GM13977 (cell line): ENCODE measurements at regions not wholly inside any gene's neighbourhood (a gene's known extent, or its start where the extent isn't known, plus 50 kb on each side); places are given as distances from the start of the nearest gene placed in this dataset.

Experiments used
- DNase-seq: peaks from one replicate; pipeline ENCODE4 v3.0.0; 2012; ENCODE audit warnings: low spot score
- CTCF ChIP-seq: IDR thresholded peaks from 2 replicates; pipeline ENCODE4 v1.5.1; 2012; ENCODE audit warnings: mild to moderate bottlenecking, control low read depth; ENCODE audit not compliant: insufficient read depth; ENCODE audit errors: extremely low read depth, missing control alignments
- in situ Hi-C: fragments of 300-500 bp; cut with MboI; formaldehyde crosslinking; loops from one replicate; pipeline ENCODE4 v1.12.0; 2022; ENCODE audit warnings: low sequenced_read_pairs, low pct_unique_long_range_greater_than_20kb, mixed read lengths, inconsistent platforms; ENCODE audit not compliant: unreplicated experiment

GRCh38 chr7:128188396-128189230 lies 52.5 kb upstream of the LEP start:
- TF ChIP-seq CTCF: no peak
- in situ Hi-C loops: no loop called here
- DNase-seq: no peak

DNA sequence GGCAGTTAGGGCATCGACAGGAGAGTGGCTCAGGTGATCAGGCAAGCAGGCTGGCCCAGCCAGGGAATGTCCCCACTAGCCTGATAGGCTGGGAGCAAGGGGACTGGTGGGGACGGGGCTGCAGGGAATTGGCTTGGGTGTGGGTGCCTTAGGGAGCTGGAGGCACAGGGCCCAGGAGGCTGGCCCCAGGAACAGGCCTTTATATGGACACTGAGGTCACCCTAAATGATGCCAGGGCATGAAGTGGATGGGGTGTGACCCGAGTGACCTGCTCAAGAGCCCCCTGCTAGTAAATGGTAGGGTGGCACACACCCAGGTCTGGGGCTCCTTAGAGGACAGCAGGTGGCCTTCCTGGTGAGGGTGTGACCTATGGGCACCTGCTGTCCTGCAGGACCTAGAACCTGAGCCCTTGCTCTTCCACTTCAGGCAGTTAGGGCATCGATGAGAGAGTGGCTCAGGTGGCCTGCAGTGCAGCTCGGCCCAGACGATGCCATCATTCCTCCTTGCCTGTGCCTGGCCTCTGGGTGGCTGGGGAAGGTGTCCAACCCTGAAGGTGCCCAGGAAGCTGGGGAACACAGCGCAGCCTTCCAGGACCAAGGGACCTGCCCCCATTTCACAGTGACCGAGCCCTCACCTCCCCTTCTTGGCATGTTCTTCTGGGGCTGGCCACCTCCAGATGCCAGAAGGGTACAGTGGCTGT lies 51.7 kb upstream of the LEP start:
- TF ChIP-seq CTCF: no peak
- no peak for DNase-seq
- in situ Hi-C loops: no loop called here

DNA sequence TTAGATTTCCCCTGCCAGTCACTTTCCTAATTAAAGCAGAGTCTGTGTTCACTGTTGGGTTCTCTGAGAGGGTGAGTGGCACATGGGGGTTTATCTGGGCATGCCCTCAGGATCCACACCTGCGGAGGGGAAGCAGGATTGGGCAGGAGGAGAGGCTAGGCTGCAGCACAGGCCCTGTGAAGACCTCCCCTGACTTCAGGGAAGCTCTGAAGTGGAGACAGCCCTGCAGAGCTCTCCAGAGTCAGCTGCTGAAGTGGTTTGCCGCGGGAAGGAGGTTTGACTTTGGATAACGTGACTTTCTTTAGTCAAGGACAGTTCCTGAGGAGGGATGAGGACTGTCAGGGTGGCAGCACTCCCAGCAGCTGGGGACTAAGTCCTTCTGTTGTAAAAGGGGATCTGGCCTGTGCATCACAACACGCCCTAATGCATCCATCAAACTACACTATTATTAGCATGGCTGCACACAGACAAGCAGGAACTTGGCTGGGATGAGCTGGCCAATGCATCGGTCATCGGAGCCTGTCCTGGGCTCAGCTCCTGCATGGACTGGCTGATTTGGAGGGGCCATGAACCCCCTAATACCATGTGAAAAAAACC lies 50.9 kb upstream of the LEP start:
- TF ChIP-seq CTCF: no peak
- in situ Hi-C loops: no loop called here

DNA sequence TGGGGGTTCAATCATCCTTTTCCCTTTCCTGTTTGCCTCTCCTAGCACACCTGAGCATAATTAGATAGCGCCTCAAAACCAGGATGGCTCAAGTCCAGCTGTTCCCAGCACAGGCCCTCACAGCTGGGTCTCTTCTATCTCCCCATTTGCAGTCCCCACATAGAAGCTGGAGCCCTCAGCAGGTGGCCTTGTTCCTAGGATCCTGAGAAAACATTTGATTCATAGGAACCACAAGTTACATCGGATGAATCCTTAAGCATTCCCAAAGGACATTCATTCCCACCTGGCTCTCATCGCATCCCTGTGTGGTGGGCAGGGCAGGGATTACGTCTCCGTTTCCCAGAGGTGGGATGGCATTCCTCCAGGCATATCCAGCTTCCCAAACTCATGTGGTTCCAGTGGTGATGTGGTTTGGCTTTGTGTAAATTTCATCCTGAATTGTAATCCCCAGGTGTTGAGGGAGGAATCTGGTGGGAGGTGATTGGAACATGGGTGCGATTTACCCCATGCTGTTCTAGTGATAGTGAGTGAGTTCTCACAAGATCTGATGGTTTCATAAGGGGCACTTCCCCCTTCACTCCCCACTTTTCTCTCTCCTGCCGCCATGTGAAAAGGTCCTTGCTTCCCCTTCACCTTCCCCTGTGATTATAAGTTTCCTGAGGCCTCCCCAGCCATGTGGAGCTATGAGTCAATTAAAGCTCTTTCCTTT lies 49.8 kb upstream of the LEP start:
- in situ Hi-C loops: no loop called here
- DNase-seq: no peak
- no peak for TF ChIP-seq CTCF

More for the DNA sequence above, 50.9 kb upstream of the LEP start:
- no peak for DNase-seq
